ENCODE measurements at regions not wholly inside any gene's neighbourhood (a gene's known extent, or its start where the extent isn't known, plus 50 kb on each side); places are given as distances from the start of the nearest gene placed in this dataset.

DNA sequence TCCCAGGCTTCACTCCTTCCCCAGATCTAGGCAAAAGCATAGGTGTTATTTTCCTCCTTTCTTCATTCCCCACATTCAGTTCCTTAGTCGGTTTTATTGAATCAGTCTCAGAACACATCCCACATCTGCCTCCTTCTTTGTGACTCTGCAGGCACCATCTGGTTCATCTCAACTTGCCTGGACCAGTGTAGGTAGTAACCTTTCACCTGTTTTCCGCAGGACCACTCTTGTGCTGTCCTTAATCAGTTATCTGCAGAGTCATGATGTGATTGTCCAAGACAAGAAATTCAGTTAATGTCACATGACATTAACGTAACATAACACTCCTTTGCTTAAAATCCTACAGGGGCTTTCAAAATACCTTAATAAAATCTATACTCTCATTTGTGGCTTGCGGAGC lies 174.6 kb downstream of the CHRM3 start:
- Mint-ChIP-seq H3K36me3 (ENCODE audit: low read depth) (no peaks in the 10 kb centered on the region), H3K27me3 (ENCODE audit: insufficient read depth, low read depth, poor library complexity) (no peaks in the 10 kb centered on the region), H3K27ac (peak overlapping the region; percentile 13; the same call in 1 of the 2 replicates), H3K9me3 (no peaks in the 10 kb centered on the region), H3K4me1 (peaks cover 7% of the 10 kb centered on the region; the same call in 2 of the 3 replicates), H3K4me3 (no peak overlapping the region)
- H3K4me1 ChIP-seq (ENCODE audit: insufficient read depth), result no peaks in the 10 kb centered on the region
- no peak overlapping the region for H3K27ac ChIP-seq (ENCODE audit: low read depth)
- TF ChIP-seq JUNB (IDR thresholded peaks at IDR 0.05; ENCODE audit: unreplicated experiment) (no peak), REST (IDR thresholded peaks at IDR 0.05; ENCODE audit: unreplicated experiment) (no peak), CTCF (conservative IDR thresholded peaks at IDR 0.05; ENCODE audit: low read depth in 2 of 2) (no peak), POLR2AphosphoS5 (IDR thresholded peaks at IDR 0.05; ENCODE audit: low read depth) (no peak)
- TF ChIP-seq, protein P1, sequence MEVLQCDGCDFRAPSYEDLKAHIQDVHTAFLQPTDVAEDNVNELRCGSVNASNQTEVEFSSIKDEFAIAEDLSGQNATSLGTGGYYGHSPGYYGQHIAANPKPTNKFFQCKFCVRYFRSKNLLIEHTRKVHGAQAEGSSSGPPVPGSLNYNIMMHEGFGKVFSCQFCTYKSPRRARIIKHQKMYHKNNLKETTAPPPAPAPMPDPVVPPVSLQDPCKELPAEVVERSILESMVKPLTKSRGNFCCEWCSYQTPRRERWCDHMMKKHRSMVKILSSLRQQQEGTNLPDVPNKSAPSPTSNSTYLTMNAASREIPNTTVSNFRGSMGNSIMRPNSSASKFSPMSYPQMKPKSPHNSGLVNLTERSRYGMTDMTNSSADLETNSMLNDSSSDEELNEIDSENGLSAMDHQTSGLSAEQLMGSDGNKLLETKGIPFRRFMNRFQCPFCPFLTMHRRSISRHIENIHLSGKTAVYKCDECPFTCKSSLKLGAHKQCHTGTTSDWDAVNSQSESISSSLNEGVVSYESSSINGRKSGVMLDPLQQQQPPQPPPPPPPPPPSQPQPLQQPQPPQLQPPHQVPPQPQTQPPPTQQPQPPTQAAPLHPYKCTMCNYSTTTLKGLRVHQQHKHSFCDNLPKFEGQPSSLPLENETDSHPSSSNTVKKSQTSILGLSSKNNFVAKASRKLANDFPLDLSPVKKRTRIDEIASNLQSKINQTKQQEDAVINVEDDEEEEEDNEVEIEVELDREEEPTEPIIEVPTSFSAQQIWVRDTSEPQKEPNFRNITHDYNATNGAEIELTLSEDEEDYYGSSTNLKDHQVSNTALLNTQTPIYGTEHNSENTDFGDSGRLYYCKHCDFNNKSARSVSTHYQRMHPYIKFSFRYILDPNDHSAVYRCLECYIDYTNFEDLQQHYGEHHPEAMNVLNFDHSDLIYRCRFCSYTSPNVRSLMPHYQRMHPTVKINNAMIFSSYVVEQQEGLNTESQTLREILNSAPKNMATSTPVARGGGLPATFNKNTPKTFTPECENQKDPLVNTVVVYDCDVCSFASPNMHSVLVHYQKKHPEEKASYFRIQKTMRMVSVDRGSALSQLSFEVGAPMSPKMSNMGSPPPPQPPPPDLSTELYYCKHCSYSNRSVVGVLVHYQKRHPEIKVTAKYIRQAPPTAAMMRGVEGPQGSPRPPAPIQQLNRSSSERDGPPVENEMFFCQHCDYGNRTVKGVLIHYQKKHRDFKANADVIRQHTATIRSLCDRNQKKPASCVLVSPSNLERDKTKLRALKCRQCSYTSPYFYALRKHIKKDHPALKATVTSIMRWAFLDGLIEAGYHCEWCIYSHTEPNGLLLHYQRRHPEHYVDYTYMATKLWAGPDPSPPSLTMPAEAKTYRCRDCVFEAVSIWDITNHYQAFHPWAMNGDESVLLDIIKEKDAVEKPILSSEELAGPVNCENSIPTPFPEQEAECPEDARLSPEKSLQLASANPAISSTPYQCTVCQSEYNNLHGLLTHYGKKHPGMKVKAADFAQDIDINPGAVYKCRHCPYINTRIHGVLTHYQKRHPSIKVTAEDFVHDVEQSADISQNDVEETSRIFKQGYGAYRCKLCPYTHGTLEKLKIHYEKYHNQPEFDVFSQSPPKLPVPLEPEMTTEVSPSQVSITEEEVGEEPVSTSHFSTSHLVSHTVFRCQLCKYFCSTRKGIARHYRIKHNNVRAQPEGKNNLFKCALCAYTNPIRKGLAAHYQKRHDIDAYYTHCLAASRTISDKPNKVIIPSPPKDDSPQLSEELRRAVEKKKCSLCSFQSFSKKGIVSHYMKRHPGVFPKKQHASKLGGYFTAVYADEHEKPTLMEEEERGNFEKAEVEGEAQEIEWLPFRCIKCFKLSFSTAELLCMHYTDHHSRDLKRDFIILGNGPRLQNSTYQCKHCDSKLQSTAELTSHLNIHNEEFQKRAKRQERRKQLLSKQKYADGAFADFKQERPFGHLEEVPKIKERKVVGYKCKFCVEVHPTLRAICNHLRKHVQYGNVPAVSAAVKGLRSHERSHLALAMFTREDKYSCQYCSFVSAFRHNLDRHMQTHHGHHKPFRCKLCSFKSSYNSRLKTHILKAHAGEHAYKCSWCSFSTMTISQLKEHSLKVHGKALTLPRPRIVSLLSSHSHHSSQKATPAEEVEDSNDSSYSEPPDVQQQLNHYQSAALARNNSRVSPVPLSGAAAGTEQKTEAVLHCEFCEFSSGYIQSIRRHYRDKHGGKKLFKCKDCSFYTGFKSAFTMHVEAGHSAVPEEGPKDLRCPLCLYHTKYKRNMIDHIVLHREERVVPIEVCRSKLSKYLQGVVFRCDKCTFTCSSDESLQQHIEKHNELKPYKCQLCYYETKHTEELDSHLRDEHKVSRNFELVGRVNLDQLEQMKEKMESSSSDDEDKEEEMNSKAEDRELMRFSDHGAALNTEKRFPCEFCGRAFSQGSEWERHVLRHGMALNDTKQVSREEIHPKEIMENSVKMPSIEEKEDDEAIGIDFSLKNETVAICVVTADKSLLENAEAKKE (CRISPR knock-in tag; IDR thresholded peaks at IDR 0.05), result no peak
- 0 out of 2 replicates have a peak, but pooled peaks cover 2% of the 10 kb centered on the region for H3K9me2 ChIP-seq (ENCODE audit: insufficient read depth)
- no peak overlapping the region for H3K4me2 ChIP-seq
- no peak for DNase-seq (ENCODE audit: low spot score)
- H3K79me2 ChIP-seq (replicated peaks; ENCODE audit: insufficient read depth), result no peaks in the 10 kb centered on the region
- no peak for ATAC-seq
- H3K36me3 ChIP-seq (ENCODE audit: insufficient read depth), result no peaks in the 10 kb centered on the region
- H3F3A ChIP-seq (replicated peaks; ENCODE audit: low read depth), result no peaks in the 10 kb centered on the region
- H3K4me3 ChIP-seq, result no peak overlapping the region
- no peak overlapping the region for H2AFZ ChIP-seq
- no peaks in the 10 kb centered on the region for H3K27me3 ChIP-seq (ENCODE audit: insufficient read depth)
- H4K20me1 ChIP-seq (replicated peaks; ENCODE audit: insufficient read depth), result no peaks in the 10 kb centered on the region

Data from GM23338 (cell line).